Dermis blood vessel endothelial cell (primary cell): ENCODE measurements at regions not wholly inside any gene's neighbourhood (a gene's known extent, or its start where the extent isn't known, plus 50 kb on each side); places are given as distances from the start of the nearest gene placed in this dataset.

Experiments used
- DNase-seq: peaks from one replicate; pipeline ENCODE4 v3.0.0; 2010

GRCh38 chr3:69568458-69568857 lies 170.8 kb upstream of the MITF start:
- no peak for DNase-seq

- no peak for DNase-seq
Observed at GRCh38 chr3:69567710-69568052, 171.6 kb upstream of the MITF start.

GRCh38 chr3:69567023-69567709 lies 172.1 kb upstream of the MITF start:
- no peak for DNase-seq

- no peak for DNase-seq
Observed at GRCh38 chr3:69566275-69566674, 173.0 kb upstream of the MITF start.

- DNase-seq: no peak
Observed at GRCh38 chr3:69565316-69565715, 173.9 kb upstream of the MITF start.

DNA sequence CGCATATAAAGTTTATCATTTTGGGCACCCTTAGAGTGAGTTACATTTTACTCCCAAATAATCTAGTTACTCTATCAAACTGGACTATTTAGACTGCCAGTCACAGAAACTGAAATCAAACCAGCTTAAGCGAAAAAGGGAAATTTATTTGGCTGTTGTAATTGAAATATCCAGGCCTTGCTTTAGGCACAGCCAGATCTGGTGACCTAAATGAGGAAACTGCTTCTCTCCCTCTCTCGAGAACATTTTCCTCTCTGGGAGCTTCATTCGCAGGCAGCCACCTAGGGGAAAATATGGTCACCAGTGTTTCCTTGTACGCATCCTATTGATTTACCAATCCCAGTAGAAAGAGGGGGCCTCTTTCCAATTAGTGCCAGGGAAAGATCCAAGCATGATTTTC lies 175.3 kb upstream of the MITF start:
- no peak for DNase-seq

DNA sequence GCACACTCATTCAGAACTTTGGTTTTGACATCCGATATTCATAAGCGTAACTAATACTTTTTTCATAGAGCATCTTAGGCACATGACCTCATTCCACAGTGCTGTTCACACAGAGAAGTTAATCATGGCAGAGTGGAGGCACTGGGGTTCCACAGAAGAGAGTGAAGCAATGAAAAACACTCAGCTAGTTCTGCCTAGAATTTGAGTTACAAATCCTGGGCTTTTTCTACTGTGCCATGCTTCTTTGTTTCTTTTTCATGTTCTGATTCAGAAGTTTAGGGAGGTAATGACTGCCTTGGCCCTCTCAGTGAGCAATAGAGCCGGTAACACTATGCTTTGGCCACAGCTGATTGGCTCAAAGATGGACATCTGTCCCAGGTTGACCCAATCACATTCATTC lies 176.1 kb upstream of the MITF start:
- no peak for DNase-seq

GRCh38 chr3:69562020-69562419 lies 176.1 kb upstream of the FRMD4B start:
- no peak for DNase-seq

DNA sequence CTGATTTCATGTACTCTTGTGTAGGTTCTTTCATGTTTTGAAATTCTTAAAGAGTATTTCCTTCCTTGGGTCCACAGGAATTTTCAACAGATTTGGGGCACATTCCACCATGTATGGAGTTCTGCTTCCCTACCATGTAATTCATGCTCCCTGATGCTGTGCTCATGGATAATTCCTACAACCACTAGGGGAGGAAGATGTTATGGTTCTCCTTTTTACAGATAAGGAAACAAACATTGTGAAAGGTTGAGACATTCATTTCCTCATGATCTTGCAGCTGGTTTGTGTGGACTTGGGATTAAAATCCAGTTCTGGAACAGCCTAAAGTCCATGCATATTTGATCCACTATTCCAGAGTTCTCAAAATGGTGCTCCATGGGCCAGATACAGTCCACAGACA lies 174.9 kb upstream of the FRMD4B start:
- DNase-seq: no peak

DNA sequence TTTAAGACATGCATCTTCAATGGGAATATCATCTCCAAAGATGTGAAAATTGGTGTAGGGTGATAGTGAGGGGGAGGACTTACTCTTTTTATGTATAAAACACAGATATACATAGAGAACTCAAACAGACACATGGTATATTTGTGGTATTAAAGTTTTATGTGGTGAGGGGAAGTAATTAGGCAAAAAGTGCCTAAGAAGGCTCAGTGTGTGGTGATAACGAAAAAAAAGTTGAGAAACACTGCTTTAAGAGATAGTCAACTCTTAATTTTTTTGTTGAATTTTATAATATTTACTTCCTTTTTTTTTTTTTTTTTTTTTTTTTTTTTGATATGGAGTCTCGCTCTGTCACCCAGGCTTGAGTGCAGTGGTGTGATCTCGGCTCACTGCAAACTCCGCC lies 174.2 kb upstream of the FRMD4B start:
- no peak for DNase-seq

DNA sequence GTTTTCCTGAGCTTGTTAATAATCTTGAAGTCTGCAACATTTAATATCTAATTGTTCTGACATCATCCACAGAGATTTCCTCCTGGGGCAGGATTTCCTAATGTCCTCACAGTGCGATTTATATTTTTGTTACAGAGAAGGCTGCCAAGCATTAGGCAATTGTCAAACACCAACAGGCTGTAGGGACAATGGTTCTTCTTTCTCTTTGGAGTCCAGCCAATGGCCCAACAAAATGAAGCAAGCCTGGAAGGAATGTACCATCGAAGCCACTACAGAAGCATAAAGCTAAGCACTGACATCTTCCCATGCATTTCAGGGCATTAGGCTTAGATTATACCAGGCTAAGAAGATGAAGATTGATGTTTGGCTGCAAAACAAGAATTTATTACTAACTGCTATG lies 173.0 kb upstream of the FRMD4B start:
- DNase-seq: peak; percentile 67

DNA sequence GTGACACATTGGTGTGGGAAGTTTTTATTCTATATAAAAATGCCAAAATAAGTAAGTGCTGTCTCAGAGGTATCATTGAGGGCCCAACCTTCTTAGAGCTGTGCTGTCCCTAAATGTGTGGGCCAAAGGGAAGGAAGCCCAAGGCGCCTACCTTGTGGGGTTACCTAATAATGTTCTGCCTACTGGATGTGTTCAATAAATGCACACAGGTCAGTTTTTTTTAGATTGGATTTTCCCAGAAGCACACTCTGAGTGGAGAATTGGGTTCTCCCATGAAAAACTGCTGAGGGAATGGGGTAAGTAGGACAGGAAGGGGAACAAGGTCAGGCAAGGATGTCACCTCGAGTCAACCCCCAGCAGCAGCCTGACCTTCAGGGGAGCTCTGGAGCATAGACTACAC lies 168.7 kb upstream of the FRMD4B start:
- no peak for DNase-seq

- DNase-seq: no peak
Observed at GRCh38 chr3:69553888-69554287, 168.0 kb upstream of the FRMD4B start.

DNA sequence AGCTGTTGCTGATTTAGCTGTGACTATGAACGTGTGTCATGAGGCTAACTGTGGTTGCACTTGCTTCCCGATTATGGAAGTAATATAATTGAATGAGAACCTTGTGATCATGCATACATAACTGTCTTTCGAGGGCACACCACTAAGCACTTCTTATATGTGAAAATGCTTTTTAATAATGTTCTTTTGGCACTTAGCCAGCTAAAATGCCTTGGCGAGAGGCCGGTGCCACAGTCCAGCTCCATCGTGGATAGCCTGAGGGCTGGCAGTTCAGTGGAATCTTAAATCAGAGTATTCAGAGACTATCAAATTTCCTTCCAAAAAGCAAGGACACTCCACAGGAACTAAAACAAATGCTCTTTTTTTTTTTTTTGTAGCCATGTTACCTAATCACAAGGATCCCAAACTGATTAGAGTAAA lies 161.6 kb upstream of the FRMD4B start:
- no peak for DNase-seq

GRCh38 chr3:69542805-69543429 lies 157.0 kb upstream of the FRMD4B start:
- DNase-seq: no peak

- peak; percentile 21 for DNase-seq
Observed at GRCh38 chr3:69542089-69542804, 156.4 kb upstream of the FRMD4B start.

GRCh38 chr3:69541711-69542088 lies 155.8 kb upstream of the FRMD4B start:
- DNase-seq: peak; percentile 19

- DNase-seq: no peak
Observed at GRCh38 chr3:69540706-69541581, 155.1 kb upstream of the FRMD4B start.

GRCh38 chr3:69539134-69539533 lies 153.2 kb upstream of the FRMD4B start:
- DNase-seq: no peak

- no peak for DNase-seq
Observed at GRCh38 chr3:69538281-69538680, 152.4 kb upstream of the FRMD4B start.

DNA sequence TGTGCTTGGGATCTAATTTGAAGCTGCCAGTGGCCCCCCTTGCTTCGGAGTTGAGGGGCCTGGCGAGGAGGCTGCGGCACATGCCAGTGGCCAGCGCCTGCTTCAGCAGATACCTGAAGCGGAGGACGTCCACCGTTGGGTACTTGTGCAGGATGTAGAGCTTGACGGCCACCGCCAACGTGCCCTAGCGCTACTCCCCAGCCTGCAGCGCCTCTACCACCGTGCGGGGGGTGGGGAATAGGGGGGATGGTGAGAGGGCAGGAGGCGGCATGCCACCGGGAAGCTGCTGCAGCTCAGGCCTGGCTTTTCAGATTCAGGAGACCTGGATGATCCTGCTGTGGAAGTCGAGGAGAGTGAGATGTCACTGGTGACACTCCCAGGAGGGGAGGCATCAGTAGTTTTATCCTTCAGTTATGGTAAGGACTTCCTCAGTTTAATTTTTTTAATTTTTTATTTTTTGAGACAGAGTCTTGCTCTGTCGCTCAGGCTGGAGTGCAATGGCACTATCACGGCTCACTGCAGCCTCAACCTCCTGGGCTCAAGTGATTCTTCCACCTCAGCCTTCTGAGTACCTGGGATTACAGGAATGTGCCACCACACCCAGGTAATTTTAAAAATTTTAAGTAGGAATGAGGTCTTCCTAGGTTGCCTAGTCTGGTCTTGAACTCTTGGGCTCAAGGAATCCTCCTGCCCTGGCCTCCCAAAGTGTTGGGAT lies 150.6 kb upstream of the FRMD4B start:
- no peak for DNase-seq

DNA sequence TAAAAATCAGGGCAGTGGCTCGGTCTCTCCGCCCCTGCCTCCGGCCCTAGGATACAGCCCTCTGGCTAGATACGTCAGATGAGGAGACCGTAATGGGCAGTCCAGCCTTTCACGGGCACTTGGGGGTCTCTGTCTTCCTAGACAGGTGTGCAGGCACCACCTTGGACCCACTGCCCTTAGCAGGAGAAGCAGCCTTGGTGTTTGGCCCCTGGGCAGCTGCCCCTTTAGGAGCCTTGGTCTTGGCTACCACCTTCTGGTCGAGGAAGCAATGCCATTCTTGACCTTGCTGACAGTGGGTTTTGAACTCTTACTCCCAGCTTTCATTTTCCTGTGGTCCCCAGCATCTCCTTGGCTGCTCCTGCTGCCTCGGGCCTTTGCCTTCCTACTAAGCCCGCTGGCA lies 149.7 kb upstream of the FRMD4B start:
- no peak for DNase-seq
